ENCODE measurements at regions not wholly inside any gene's neighbourhood (a gene's known extent, or its start where the extent isn't known, plus 50 kb on each side); places are given as distances from the start of the nearest gene placed in this dataset.

DNA sequence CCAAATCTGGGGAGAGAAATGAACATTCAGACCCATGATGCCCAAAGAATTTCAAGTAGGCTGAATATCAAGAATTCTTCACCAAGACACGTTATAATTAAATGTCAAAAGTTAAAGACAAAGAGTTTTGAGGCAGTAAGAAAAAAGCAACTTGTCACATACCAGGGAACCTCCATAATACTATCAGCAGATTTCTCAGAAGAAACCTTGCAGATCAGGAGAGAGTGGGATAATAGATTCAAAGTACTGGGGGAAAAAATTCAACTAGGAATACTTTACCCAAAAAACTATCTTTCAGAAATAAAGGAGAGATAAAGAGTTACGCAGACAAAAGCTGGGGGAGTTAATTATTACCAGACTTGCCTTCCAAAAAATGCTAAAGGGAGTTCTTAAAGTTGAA, 516.0 kb downstream of the CETN3 start:
- Histone ChIP-seq H3K4me3 (no peak overlapping the region), H3K27me3 (no peaks in the 10 kb centered on the region), H3K36me3 (no peaks in the 10 kb centered on the region), H3K27ac (no peak overlapping the region), H3K4me1 (no peaks in the 10 kb centered on the region), H3K9me3 (peaks cover 3% of the 10 kb centered on the region)
- TF ChIP-seq, protein P1, sequence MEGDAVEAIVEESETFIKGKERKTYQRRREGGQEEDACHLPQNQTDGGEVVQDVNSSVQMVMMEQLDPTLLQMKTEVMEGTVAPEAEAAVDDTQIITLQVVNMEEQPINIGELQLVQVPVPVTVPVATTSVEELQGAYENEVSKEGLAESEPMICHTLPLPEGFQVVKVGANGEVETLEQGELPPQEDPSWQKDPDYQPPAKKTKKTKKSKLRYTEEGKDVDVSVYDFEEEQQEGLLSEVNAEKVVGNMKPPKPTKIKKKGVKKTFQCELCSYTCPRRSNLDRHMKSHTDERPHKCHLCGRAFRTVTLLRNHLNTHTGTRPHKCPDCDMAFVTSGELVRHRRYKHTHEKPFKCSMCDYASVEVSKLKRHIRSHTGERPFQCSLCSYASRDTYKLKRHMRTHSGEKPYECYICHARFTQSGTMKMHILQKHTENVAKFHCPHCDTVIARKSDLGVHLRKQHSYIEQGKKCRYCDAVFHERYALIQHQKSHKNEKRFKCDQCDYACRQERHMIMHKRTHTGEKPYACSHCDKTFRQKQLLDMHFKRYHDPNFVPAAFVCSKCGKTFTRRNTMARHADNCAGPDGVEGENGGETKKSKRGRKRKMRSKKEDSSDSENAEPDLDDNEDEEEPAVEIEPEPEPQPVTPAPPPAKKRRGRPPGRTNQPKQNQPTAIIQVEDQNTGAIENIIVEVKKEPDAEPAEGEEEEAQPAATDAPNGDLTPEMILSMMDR (IDR thresholded peaks at IDR 0.05), result no peak
- TF ChIP-seq POLR2A (IDR thresholded peaks at IDR 0.05), result no peak
- TF ChIP-seq POLR2AphosphoS5 (IDR thresholded peaks at IDR 0.05; ENCODE audit: insufficient read depth in 1 of 2, low read depth in 1 of 2), result no peak
- DNase-seq (ENCODE audit: extremely low spot score in 2 of 2), result no peak
- intact Hi-C loops (cut with DNase I), result no loop called here

DNA sequence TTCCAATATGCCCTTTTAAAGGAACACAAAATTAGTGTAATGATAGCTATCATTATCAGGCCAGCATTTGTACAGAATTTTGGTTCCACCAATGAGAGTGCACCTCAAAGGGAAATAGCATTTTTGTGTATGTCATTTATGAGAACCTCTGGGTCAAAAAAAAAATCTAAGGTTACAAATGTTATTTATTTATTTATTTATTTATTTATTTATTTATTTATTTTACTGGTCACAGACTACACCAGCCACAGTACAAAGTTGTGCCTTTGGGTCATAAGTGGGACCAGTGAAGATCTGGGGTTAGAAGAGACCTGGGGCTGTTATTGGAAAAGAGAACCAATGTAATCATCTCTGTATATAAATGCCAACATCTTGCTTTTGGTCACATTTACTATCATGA, 523.9 kb downstream of the CETN3 start:
- Histone ChIP-seq H3K36me3 (no peaks in the 10 kb centered on the region), H3K27me3 (no peaks in the 10 kb centered on the region), H3K27ac (no peak overlapping the region), H3K4me1 (no peaks in the 10 kb centered on the region), H3K4me3 (no peak overlapping the region), H3K9me3 (no peaks in the 10 kb centered on the region)
- TF ChIP-seq POLR2A (IDR thresholded peaks at IDR 0.05) (no peak), POLR2AphosphoS5 (IDR thresholded peaks at IDR 0.05; ENCODE audit: insufficient read depth in 1 of 2, low read depth in 1 of 2) (no peak)
- TF ChIP-seq, protein P1 (IDR thresholded peaks at IDR 0.05), result no peak
- intact Hi-C loops (cut with DNase I), result no loop called here
- no peak for DNase-seq (ENCODE audit: extremely low spot score in 2 of 2)

DNA sequence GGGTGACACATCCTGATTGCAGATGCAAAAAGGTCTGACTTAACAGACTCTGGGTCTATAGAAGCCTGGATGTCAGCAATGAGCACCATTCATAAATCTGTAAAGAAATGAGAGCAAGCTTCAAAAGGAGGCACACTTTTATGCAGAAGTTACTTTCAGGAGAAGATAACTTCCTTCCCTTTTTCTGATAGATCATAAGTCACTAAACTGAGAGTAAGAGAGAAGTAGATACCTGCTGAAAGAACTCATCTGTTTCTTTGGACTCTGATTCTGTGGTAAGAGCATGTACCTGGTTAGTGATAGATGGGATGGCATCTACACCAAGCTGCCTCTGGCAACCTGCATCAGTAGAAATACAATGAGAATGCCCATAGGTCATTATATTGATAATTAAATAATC, 525.6 kb downstream of the CETN3 start:
- Histone ChIP-seq H3K36me3 (no peaks in the 10 kb centered on the region), H3K27me3 (no peaks in the 10 kb centered on the region), H3K4me1 (no peaks in the 10 kb centered on the region), H3K27ac (no peak overlapping the region), H3K9me3 (no peaks in the 10 kb centered on the region), H3K4me3 (no peak overlapping the region)
- intact Hi-C loops (cut with DNase I), result no loop called here
- TF ChIP-seq POLR2A (IDR thresholded peaks at IDR 0.05) (no peak), POLR2AphosphoS5 (IDR thresholded peaks at IDR 0.05; ENCODE audit: insufficient read depth in 1 of 2, low read depth in 1 of 2) (no peak)
- TF ChIP-seq, protein P1 (IDR thresholded peaks at IDR 0.05), result no peak
- DNase-seq (ENCODE audit: extremely low spot score in 2 of 2), result no peak

DNA sequence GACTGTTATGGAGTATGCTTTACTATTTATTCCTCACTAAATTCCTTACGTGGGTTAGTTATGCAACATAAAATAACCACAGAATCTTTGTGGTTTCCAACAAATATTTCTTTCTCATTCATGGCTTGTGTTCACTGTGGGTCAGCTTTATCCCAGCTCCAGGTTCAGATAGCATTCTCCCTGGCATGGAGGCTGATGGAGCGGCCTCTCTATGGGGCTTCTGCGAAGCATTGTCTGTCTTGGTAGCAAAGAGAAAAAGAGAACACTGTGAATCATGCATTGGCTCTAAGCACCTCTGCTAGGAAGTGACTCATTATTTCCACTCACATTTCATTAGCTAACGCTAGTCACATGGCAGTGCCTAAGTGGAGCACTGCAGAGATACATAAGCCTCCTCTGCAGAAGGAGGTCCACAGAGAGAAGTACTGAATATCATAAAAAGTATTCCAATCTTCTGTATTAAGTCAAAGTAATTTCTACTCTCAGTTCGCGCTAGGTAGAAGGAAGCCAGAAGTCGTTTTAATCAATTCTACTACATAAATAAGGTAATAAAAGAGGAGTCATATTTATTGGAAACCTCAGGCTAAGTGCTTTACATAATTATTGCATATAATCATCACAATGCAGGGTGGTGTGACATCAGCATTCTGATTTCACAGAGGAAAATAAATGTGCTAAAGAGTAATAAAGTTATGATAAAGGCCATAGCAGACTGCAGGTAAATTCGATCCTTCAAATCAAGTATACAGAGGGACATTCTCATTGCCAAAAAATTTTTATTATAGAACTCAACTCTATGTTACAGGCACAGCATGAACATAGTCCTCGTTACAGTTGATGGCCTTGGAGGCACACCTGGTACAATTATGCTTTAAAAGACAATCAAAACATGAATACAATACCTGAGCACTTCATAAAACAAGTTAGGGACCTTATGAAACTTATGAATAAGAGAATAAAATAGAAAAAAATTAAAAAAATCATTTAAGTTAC, 531.1 kb downstream of the CETN3 start:
- no peak for TF ChIP-seq POLR2AphosphoS5 (IDR thresholded peaks at IDR 0.05; ENCODE audit: insufficient read depth in 1 of 2, low read depth in 1 of 2)
- TF ChIP-seq, protein P1 (IDR thresholded peaks at IDR 0.05), result no peak
- no peak for TF ChIP-seq POLR2A (IDR thresholded peaks at IDR 0.05)
- intact Hi-C loops (cut with DNase I), result no loop called here

DNA sequence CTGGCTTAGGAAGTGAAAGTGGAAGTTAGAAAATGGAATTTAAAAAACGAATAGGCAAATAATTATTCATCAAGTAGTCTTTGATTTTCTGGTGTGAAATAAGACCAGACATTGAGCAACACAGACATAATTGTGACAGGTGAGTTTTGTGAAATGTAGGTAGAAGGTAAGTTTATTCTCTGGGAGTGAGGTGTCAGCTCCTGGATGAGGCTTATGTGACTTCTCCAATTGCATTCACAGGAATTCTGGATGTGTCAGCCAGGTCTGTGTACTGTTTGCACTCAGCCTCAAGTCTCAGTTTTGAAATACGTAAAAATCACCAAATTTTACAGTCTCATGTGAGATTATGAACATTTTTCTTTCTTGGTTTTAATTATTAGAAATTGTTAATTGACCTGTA, 537.6 kb downstream of the CETN3 start:
- no peak for DNase-seq (ENCODE audit: extremely low spot score in 2 of 2)
- TF ChIP-seq POLR2A (IDR thresholded peaks at IDR 0.05), result no peak
- H3K27me3 ChIP-seq, result no peaks in the 10 kb centered on the region
- intact Hi-C loops (cut with DNase I), result no loop called here
- H3K9me3 ChIP-seq, result no peaks in the 10 kb centered on the region
- no peaks in the 10 kb centered on the region for H3K36me3 ChIP-seq
- no peak overlapping the region for H3K27ac ChIP-seq
- no peaks in the 10 kb centered on the region for H3K4me1 ChIP-seq
- no peak overlapping the region for H3K4me3 ChIP-seq

More for the DNA sequence above, 531.1 kb downstream of the CETN3 start:
- Histone ChIP-seq H3K4me3 (no peak overlapping the region), H3K27me3 (no peaks in the 10 kb centered on the region), H3K27ac (no peak overlapping the region), H3K36me3 (no peaks in the 10 kb centered on the region), H3K9me3 (no peaks in the 10 kb centered on the region), H3K4me1 (no peaks in the 10 kb centered on the region)
- no peak for DNase-seq (ENCODE audit: extremely low spot score in 2 of 2)
